NCI-H2029 (cell line): ENCODE measurements at regions not wholly inside any gene's neighbourhood (a gene's known extent, or its start where the extent isn't known, plus 50 kb on each side); places are given as distances from the start of the nearest gene placed in this dataset.

Experiments
- DNase-seq: peaks from one replicate; lab custom pipeline; 2025; lab: John Stamatoyannopoulos, UW

DNA sequence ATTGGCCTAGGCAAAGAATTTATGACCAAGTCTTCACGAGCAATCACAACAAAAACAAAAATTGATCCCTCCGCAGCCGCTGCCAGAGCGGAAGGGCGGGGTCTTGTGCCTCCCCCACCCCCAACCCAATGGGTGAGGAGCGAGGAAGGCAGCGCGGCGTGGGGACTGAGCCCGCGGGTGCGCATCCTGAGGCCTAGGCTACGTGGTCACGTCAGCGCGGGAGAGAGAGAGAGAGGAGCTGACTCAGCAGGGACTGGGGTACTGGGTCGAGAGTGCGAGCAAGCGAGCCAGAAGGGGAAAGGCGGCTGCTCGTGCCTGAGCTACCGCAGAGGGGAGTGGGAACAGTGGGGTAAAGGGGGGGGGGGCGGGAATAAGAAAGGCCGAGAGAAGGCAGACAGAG is 90.1 kb upstream of the FERMT1 start:
- no peak for DNase-seq

DNA sequence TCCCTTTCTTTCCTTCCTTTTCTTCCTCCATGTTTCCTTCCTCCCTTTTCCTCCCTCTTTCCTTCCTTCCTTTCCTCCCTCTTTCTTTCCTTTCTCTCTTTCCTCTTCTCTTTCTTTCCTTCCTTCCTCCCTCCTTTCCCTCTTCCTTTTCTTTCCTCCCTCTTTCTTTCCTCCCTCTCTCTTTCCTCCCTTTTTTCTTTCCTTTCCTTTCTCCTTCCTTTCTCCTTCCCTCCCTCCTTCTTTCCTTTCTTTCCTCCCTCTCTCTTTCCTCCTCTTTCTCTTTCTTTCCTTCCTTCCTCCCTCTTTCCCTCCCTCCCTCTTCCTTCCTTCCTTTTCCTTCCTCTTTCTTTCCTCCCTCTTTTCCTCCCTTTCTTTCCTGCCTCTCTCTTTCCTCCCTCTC is 86.3 kb upstream of the FERMT1 start:
- no peak for DNase-seq

DNA sequence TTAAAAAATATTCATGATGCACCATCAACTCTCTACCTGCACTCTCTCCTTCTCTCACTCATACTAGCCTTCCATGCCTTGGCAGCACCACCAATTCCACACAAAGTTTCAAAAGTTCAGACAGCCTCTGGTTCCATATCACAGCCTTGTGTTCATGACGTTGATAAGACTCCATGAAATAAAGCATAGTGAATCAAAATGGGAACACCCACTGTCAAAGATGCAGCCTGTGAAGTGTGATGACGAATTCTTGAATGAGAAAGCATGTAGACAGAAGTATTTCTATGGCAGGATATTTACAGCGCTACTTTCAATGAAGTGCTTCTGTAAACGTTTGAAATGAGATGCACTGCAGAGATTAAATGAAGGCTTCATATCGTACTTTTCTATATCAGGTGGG is 77.3 kb upstream of the FERMT1 start:
- DNase-seq, result no peak

DNA sequence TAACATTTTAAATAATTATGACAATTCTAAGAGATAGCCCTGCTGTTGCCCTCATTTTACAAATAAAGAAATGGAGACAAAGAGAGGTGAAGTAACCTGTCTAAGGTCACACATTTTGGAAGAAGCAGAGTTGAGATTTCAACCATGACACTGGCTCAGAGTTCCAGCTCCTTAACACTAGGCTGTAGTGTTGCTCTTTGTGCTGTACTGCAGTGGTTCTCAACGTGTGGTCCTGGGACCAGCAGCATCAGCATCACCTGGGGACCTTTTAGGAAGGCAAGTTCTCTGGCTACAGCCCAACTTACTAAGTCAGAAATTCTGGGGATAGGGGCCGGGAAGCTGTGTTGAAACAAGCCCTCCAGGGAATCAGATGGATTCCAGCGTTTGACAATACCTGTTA is 62.4 kb upstream of the FERMT1 start:
- DNase-seq, result no peak

DNA sequence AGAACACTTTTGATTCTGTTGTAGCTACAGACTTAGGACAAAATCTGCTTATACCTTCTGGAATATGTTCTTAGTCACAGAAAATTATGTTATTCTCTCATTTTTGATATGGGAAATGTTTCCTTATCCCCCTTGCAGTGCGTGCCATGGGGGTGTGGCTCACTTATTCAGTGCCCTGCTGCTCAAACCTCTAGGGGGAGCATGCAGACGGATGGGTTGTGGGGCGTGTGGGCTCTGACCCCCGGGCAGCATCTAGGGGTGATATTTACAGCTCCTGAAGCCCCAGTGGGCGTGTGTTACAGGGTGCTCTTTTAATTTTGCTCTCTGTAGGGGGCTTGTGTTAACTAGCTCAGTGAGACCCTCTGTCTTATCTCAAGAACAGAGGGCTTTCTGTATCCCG is 61.3 kb upstream of the FERMT1 start:
- no peak for DNase-seq

DNA sequence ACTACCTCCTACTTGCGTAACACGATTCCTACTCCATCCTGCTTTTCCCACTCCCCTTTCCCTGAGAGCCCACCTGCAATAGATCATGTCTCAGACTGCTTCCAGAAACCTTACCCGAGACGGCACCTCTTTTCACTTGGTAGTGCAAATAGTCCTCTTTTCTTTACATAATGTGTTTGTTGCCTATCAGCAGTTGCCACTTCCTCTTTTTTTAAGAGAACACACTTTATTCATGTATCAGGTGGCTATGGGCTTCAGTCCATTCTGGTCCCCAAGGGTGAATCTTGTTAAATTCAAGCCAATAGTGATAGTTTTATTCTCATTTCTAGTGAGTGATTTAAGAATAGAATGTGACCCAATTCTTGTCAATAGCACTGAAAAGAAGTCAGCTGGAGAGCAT is 57.7 kb upstream of the FERMT1 start:
- no peak for DNase-seq

DNA sequence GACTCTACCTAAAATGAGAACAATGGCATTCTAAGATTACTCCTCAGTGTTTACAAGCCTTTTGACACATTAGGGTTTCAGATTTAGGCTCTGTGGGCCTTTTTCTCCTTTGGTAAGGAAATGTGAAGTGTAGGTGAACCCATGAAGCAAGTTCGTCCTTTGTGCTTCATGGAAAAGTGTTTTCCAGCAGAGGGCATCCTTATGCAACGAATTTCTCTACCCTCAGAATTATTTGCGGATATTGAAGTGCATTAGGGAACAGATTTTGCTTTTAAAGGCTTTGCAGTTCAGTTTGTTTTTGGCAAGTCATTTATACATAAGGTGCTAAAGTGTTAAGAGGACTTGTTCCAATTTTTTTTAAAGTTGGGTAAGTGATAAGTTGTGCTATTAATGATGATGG is 55.7 kb upstream of the FERMT1 start:
- no peak for DNase-seq

DNA sequence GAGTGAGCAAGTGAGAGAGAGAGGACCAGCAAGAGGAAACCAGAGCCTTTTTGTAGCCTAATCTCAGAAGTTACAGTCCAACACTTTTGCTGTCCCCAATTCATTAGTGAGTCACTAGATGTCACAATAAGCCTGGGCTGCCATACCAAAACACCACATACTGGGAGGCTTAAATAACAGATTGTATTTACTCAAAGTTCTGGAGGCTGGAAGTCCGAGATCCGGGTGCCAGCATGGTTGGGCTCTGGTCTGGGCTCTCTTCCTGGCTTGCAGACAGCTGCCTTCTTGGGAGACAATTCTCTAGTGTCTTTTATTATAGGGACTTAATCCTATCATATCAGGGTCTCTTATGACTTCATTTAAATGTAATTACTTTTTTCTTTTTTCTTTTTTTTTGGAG is 50.7 kb upstream of the FERMT1 start:
- no peak for DNase-seq
